ENCODE measurements at regions not wholly inside any gene's neighbourhood (a gene's known extent, or its start where the extent isn't known, plus 50 kb on each side); places are given as distances from the start of the nearest gene placed in this dataset.
"Not testable (repeated sequence)": the region's sequence is repeated elsewhere in the genome, so short reads cannot be mapped to it uniquely, and the experiment has no call there.

DNA sequence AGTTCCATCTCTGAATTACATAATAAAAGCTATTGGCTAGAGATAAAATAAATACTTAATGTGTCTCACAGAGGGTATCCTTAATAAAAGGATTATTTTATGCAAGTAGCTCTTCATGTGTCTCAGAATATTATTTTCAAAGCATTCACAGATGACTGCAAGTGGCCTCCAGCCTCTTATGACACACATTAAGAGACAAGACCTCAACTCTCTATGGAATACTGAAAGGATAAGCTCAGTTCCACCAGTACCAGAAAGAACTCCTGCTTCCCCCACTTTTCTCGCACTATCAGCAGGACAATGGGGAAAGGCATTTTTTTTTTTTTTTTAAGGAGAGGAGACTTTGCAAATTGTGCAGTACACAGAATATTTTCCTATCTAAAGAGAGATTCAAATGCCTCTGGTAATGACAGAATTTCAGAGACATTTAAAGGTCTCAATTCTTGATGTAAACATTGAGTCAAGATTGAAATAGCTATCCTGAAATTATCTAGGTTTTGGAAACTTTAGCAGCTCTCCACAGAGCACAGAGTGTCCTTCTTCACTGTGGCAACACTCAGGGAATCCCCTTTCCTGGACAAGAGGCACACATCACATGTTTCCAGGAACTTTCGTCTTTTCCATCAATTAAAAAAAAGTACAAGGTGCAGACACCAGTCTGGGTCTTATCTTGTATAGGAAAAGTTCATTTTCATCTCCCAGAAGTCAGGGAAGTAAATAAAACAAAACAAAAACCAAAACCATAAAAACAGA is 122.0 kb upstream of the ANK3 start:
- DNase-seq = no peak

DNA sequence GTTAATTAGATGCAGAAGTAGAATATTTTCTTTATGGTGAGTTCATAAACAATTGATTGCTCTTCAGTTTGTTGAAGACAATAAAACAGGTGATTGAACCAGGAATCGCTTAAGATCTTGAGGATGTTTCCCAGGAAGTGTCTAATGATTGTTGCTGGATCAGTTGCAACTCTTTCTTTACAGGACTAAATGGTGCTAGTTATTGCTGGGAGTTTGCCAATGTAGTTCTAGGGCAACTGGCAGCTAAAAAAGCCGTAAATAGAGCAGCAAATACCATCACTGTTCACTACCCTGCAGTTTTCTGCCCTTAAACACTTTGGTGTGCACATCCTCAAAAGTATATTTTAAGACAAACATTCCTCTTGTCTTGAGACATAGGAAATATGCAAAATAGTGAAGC is 119.2 kb upstream of the ANK3 start:
- no peak for DNase-seq

DNA sequence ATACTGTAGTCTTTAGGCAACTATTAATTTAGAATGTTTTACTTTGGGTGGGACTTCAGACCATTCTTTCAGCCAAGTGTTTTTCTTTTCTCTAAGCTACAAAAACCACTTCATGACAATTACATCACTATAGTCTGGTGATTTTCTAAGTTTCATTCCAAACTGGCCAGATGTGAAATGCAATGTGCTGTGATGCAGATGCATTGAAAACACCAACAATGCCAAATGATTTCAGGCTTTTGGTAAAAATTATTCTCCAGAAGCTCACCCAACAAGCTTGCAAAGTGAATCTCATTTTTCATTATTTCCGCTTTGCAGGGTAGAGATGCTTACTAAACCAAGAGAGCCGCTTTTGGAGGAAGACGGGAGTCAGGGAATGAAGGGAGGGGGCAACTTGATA is 118.4 kb upstream of the ANK3 start:
- no peak for DNase-seq

DNA sequence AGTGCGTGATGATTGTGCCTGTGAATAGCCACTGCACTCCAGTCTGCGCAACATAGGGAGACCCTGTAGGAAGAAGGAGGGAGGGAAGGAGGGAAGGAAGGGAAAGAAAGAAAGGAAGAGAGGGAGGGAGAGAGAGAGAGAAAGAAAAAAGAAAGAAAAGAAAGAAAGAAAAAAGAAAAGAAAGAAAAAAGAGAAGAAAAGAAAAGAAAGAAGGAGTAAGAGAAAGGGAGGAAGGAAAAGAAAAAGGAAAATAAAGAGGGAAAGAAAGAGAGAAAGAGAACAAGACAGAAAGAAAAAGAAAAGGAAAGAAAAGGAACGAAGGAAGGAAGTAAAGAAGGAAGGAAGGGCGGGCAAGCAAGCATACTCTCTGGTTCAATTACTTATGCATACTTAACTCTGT is 112.9 kb upstream of the ANK3 start:
- DNase-seq = no peak

DNA sequence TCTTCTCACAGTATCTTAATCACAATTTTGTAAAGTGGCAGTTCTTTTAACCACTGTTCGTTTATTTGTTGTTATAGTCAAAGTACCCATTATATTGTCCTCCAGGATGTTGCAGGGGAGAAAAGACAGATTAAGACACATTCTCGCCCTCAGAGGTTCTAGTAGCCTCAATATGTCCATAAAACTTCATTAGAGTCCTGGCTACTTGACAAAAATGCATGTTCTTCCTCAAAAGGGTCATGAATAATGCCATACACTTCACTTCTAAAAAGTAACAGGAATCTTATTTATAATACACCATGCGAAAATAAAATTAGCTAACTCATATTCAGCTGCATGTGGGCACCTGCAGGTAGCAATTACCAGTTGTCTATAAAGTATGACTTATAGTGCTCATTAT is 109.3 kb upstream of the ANK3 start:
- no peak for DNase-seq

DNA sequence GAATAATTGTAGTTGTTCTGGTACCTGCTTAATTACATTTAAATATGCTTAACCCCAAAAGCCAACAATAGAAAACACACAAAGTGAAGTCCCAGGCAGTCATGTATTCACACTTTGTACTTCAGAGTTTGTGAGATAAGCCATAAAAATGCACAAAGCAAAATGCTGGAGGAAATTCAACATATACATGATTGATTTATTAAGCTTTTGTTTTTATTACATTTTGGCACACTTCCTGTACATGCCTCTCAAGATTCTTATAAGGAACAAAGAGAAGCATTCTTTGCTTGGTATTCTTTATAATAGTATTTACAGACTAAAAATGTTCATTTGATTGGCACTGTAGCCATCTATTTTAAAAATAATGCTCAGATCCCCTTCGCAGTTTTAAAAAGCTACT is 107.7 kb upstream of the ANK3 start:
- no peak for DNase-seq

DNA sequence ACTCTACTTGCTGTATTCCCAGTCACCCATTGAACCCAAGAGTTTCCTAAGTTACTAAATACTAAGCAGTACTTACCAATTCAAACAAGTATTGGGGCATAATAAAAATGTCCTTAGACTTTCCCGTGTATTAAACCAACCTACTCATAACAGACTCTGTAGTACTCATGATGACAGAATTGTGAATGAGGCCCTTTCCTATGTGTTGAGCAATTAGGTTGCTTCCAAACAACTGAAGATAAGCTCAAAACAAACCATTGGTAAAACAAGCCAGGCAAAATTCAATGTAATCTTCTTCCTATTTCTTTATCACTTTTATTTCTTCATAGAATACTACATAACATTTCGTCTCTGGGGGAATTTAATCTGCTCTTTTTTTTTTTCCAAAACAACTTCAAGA is 106.5 kb upstream of the ANK3 start:
- no peak for DNase-seq

DNA sequence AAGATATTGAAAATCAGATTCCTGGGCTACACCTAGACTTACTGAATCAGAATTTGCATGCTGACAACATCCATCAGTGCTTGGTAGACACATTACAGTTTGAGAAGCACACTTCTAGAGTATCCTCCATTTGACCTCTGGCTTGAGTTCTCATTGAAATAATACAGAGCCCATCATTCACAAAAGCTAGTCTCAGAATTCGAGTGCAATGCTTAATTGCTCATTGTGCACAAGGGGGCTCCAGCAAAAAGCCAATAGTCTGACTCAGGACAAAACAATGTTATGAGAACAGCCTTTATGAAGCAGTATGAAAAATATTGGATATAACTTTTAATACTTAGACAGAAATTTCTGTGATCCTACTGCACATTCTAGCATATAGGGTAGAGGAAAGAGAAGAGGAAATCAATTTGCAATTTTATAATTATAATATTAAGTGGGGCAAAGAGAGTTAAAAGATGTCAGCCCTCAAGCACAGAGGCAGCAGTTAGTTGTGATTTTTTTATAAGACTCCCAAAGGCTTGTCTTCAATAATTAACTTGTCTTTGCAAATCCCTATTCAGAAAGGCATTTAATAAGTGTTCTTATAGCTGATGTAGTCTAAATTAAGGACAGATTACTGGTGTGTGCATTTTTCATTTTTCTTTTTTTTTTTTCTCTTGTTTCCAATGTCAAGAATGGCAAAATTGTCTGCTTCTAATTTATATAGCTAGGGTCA is 105.8 kb upstream of the ANK3 start:
- no peak for DNase-seq

DNA sequence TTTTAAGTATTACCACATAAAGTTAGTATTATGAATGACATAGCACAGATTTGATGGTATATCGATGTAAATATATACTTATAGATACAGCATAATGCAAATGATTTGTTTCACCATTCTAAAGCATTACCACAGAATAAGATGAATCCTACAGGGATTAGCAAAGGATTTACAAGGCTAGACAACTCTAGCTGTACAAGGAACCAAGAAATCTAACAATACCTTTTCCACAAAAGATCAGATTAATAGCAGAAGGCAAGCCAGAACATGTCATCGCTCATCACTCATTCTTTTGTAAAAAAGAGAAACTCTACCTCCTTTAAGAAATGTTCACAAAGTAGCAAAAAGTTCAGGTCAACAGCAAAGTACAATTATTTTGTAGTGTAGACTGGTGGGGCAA is 105.1 kb upstream of the ANK3 start:
- no peak for DNase-seq

DNA sequence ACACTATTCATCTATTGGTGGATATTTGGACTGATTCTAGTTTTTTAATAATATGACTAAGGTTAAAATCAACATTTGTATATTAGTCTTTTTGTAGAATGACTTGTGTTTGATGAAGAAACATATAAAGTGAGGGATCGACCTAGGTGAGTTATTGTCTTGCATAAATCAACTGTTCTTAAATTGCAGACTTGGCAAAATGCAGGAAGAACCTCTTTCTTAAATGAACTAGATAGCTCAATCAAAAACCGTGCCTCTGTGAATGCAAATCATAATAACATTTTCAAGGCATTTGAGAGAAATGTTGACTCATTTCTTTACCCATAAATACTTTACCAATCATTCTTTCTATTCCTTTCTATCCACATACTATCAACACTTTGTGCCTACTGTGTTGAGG is 101.5 kb upstream of the ANK3 start:
- DNase-seq = no peak

DNA sequence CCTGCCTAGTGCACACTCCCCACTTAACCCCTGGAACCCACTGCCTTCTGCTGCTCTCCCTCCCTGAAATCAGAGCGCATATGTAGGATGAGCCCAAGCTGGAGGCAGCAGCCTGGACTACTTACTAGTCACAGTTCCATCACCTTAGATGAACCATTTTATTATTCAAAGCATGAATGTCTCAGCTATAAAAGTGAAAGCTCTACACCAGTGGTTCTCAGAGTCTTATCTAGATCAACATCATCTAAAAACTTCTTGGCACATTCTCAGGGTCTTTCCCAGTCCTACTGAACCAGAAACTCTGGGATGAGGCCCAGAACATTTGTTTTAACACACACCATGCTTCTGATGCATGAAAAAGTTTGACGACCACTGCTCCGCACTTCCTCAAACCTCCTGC is 100.3 kb upstream of the ANK3 start:
- no peak for DNase-seq

DNA sequence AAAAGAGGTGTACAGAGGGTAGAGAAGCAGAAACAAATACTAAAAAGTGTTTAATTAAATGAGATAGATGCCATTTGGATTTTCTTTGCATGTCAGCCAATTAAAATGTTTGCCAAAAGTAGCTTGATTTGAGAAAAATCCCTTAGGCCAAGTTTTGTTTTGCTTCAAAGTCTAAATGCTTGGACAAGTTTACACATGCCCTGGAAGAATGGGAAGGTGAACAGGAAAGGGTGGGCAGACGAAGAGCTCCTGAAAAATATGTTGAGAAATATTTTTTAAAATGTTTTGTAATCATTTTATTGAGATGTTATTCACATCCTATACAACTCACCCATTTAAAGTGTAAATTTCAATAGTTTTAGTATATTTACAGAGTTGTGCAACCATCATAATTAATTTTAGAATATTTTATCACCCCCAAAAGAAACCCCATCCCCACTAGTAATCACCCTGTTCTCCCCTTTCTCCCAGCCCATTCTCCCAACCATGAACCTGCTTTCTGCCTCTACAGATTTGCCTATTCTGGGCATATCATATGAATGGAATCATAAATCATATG is 98.5 kb upstream of the ANK3 start:
- no peak for DNase-seq

DNA sequence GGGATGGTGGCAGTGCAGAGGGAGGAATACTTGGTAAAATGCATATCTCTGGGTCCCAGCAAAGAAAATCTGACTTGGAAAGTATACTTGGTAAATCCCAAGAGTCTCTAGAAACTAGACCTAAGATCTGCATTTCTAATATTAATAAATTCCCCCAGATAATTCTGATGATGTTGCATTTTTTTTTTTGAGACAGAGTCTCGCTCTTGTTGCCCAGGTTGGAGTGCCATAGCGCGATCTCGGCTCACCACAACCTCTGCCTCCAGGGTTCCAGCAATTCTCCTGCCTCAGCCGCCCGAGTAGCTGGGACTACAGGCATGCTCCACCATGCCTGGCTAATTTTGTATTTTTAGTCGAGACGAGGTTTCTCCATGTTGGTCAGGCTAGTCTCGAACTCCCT is 97.9 kb upstream of the ANK3 start:
- no peak for DNase-seq

DNA sequence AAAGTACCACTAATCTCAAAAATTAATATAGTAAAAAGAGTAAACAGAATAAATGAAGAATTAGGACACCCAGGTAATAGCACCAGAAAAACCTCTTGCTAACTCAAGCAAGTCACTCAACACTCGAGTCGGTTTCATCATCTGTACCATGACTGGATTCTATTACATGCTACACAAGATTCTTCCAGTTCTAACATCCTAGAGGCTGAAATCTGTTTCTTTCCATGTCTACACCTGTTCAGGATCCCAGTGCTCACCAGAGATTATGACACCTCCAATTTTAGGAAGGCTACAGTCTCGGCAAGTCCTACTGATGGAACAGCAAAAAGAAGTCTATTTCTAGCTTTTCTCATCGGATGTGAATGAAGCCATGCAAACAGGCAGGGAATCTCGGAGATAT is 95.3 kb upstream of the ANK3 start:
- no peak for DNase-seq

DNA sequence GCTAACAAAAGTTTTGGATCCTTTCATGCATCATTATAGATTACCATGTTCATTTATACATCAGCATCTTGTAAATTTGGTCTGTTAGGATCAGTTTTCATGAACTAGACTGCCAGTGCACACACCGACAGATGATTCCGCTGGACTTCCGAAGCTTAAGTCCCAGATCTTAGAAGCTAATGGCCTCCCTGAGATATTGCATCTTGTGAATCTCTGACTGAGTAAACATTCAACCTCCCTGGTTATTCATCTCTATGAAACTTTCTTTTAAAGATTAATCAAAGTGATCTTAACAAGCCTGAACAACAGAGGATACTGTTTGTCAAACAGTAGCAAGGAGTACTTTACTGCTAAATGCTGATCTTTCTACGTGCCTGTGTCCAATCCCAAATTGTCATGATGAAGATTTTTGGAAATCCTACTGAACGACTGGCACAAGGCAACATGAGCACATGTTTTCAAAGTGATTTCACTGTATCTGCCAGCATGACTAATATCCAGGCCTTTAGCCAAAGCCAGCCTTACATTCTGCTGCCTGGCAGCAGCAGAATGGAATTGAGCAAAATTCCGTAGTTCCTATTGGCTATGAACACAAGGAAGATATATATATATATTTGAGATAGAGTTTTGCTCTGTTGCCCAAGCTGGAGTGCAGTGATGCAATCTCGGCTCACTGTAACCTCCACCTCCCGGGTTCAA is 91.3 kb upstream of the ANK3 start:
- DNase-seq = peak; percentile 51

DNA sequence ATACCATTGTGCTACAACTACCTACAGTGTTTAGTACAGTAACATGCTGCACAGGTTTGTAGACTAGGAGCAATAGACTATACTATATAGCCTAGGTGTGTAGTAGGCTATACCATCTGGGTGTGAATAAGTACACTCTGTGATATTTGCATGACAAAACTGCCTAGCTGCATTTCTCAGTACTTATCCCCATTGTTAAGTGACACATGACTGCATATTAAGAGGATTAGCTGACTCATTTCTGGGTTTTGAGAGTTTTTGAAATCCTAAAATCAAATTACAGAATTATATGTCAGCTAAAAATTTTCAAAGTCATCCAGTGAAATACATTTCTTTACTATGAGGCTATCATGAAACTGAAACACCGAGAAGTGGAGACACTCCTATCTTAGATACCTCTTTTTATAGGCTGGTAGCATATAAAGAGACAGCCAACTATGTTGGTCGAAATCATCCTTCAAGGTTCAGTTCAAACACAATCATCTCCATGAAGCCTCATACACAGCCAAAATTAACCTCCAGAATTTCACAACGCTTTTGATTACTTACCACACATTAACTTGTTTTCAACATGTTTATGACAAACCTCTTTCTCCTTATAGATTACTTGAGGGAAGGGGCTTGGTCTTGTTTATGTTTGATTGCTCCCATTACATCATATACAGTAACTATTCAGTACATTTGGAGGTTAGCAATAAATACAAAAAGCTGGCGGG is 89.8 kb upstream of the ANK3 start:
- no peak for DNase-seq

DNA sequence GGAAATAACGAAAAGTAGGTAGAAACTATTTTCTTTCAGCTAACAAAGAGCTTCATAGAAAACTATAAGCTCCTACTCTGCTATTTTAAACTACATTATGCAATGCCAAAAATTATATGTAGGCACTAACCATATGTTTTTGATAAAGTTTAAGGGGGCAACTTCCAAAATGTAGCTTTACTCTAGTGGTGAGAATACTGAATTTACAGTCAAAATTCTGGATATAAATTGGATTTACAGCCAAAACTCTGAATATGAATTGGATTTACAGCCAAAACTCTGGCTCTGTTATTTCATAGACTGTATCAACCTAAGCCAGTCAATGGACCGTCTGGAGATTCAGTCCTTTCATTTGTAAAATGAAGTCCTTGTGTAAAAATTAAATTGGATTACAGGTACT is 86.8 kb upstream of the ANK3 start:
- no peak for DNase-seq

DNA sequence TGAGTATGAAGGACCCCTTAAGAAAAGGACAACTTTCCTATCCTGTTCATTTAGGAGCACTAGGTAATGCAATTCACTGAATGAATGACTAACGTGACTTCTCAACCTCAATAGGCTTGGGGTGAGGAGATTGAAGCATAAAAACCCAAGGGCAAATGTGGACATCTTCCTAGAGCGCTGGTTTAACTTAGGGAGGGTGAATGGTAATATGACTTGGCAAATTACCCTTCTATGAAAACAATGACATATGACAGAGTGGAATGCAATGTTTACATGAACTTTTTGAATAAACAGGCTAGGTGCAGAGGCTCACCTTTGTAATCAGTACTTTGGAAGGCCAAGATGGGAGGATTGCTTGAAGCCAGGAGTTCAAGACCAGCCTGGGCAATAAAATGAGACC is 83.9 kb upstream of the ANK3 start:
- no peak for DNase-seq

DNA sequence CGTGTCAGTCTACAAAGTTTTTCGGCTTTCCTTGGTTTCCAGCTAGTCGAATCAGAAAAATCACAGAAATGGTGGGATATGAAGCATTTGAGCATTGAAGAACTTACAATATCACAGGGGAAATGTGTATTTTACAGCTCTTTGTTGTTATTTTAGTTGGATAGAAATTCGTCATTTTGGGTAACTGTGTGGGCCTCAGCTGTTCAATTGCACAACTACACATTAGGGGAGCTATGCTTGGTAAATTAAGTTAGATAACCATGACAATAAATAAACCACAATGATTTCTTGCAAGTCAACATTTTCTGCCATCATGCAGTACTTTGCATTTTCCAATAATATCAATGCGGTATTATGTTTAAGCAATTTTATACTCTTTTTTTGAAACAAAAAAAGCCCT is 80.4 kb upstream of the ANK3 start:
- no peak for DNase-seq

DNA sequence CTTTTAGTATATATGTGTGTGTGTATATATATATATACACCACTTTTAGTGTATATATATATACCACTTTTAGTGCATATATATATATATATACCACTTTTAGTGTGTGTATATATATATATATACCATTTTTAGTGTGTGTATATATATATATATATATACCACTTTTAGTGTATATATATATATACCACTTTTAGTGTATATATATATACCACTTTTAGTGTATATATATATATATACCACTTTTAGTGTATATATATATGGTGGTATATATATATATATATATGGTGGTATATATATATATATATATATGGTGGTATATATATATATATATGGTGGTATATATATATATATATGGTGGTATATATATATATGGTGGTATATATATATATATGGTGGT is 79.5 kb upstream of the ANK3 start:
- DNase-seq = not testable (repeated sequence)

DNA sequence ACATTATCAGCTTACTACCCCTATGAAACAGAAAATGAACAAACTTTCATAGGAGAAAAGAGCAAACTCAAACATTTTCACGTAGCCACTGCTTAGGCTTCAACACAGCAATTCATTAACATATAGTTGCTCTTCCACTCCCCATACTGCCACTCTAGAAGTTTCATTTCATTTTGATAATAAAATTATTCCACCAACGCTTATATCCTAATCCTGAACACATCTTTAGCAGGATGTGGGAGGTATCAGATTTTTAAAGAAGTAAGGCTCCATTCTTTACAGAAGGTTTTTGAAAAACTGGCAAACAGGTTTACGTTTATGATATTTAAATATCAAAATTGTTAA is 77.5 kb upstream of the ANK3 start:
- no peak for DNase-seq

DNA sequence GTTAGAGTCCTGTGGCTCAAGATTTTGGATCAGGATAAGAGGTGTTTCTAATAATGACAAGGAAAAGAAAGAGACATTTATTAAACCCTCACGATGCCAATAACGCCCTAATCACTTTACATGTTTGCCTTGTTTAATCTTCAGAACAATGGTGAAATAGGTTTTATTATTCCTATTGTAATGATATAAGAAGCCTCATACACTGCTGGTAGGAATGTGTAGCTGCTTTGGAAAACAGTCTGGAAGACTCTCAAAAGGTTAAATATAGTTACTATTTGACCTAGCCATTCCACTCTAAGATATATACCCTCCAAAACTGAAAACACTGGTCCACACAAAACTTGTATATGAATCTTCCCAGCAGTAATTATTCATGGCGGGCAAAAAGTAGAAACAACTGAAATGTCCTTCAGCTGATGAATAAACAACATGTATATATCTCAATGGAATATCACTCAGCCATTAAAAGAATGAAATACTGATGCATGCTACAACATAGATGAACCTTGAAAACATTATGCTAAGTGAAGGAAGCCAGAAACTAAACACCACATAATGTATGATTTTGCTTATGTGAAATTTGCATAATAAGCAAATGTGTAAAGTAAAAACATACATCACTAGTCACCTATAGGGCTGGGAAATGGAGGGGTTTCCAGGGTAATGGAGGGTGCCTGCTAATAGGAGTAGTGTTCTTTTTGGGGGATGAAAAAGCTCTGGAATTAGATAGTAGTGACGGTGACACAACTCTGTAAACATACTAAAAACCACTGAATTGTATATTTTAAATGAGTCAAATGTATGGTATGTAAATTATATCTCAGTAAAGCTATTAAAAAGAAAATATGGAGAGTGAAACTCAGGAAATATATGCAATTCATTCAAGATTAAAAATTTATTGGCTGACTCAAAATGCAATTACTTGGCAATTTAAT is 76.9 kb upstream of the ANK3 start:
- DNase-seq = no peak

Measured in hindlimb muscle (tissue), 1 donor.